ENCODE measurements at regions not wholly inside any gene's neighbourhood (a gene's known extent, or its start where the extent isn't known, plus 50 kb on each side); places are given as distances from the start of the nearest gene placed in this dataset.

- POLR2A ChIA-PET = no interaction called here
- no peak for DNase-seq
- Mint-ChIP-seq H3K4me3 (no peak overlapping the region), H3K9me3 (peaks cover 3% of the 10 kb centered on the region), H3K27ac (no peak overlapping the region), H3K36me3 (ENCODE audit: low read depth) (no peaks in the 10 kb centered on the region), H3K4me1 (no peaks in the 10 kb centered on the region), H3K27me3 (no peaks in the 10 kb centered on the region)
- CTCF ChIA-PET = no interaction called here
Measured at GRCh38 chr6:14828201-14828611, 417.7 kb upstream of the JARID2 start.

GRCh38 chr6:14831070-14831469 is 414.8 kb upstream of the JARID2 start:
- H3K36me3 Mint-ChIP-seq (ENCODE audit: low read depth) = no peaks in the 10 kb centered on the region
- H3K27me3 Mint-ChIP-seq = peaks cover 2% of the 10 kb centered on the region
- CTCF ChIA-PET = interaction anchor here (1.3 kb wide), 1 partner anchor 10 kb away, joined by 3 read pairs; no protein-coding TSS in a partner anchor
- no peak overlapping the region for H3K27ac Mint-ChIP-seq
- peaks cover 3% of the 10 kb centered on the region for H3K9me3 Mint-ChIP-seq
- no peak for DNase-seq
- no peak overlapping the region for H3K4me3 Mint-ChIP-seq
- POLR2A ChIA-PET = no interaction called here
- H3K4me1 Mint-ChIP-seq = no peaks in the 10 kb centered on the region

GRCh38 chr6:14831937-14832336 is 413.9 kb upstream of the JARID2 start:
- H3K27ac Mint-ChIP-seq = no peak overlapping the region
- no peaks in the 10 kb centered on the region for H3K4me1 Mint-ChIP-seq
- H3K4me3 Mint-ChIP-seq = no peak overlapping the region
- CTCF ChIA-PET = interaction anchor here (1.3 kb wide), 1 partner anchor 9 kb away, joined by 3 read pairs; no protein-coding TSS in a partner anchor
- H3K27me3 Mint-ChIP-seq = peaks cover 9% of the 10 kb centered on the region
- H3K36me3 Mint-ChIP-seq (ENCODE audit: low read depth) = peaks cover 3% of the 10 kb centered on the region
- DNase-seq = no peak
- peaks cover 3% of the 10 kb centered on the region for H3K9me3 Mint-ChIP-seq
- POLR2A ChIA-PET = no interaction called here

- Mint-ChIP-seq H3K27me3 (peaks cover 9% of the 10 kb centered on the region), H3K4me1 (no peaks in the 10 kb centered on the region), H3K27ac (no peak overlapping the region), H3K36me3 (ENCODE audit: low read depth) (peaks cover 3% of the 10 kb centered on the region), H3K4me3 (no peak overlapping the region), H3K9me3 (peaks cover 3% of the 10 kb centered on the region)
- POLR2A ChIA-PET = no interaction called here
- CTCF ChIA-PET = interaction anchor here (1.3 kb wide), 1 partner anchor 9 kb away, joined by 3 read pairs; no protein-coding TSS in a partner anchor
- DNase-seq = no peak
Measured at GRCh38 chr6:14832427-14832826, 413.4 kb upstream of the JARID2 start.

- POLR2A ChIA-PET = no interaction called here
Measured at GRCh38 chr6:14834851-14835530, 410.9 kb upstream of the JARID2 start.

GRCh38 chr6:14837435-14837834 is 408.4 kb upstream of the JARID2 start:
- POLR2A ChIA-PET = no interaction called here
- CTCF ChIA-PET = no interaction called here
- H3K4me3 Mint-ChIP-seq = no peak overlapping the region
- H3K9me3 Mint-ChIP-seq = no peaks in the 10 kb centered on the region
- no peak overlapping the region for H3K27ac Mint-ChIP-seq
- peaks cover 3% of the 10 kb centered on the region for H3K36me3 Mint-ChIP-seq (ENCODE audit: low read depth)
- peaks cover 9% of the 10 kb centered on the region for H3K27me3 Mint-ChIP-seq
- H3K4me1 Mint-ChIP-seq = no peaks in the 10 kb centered on the region
- no peak for DNase-seq

More at GRCh38 chr6:14834851-14835530, 410.9 kb upstream of the JARID2 start:
- Mint-ChIP-seq H3K4me1 (no peaks in the 10 kb centered on the region), H3K27ac (no peak overlapping the region), H3K36me3 (ENCODE audit: low read depth) (peaks cover 3% of the 10 kb centered on the region), H3K27me3 (peaks cover 9% of the 10 kb centered on the region), H3K4me3 (no peak overlapping the region), H3K9me3 (peaks cover 3% of the 10 kb centered on the region)
- DNase-seq = no peak
- CTCF ChIA-PET = no interaction called here

GRCh38 chr6:14838133-14838583 is 407.7 kb upstream of the JARID2 start:
- Mint-ChIP-seq H3K27ac (no peak overlapping the region), H3K4me1 (no peaks in the 10 kb centered on the region), H3K4me3 (no peak overlapping the region), H3K36me3 (ENCODE audit: low read depth) (peaks cover 3% of the 10 kb centered on the region), H3K27me3 (peaks cover 9% of the 10 kb centered on the region), H3K9me3 (no peaks in the 10 kb centered on the region)
- DNase-seq = no peak
- ChIA-PET CTCF (no interaction called here), POLR2A (interaction anchor here (0.6 kb wide), 1 partner anchor 41 kb away, joined by 3 read pairs; no protein-coding TSS in a partner anchor)

- Mint-ChIP-seq H3K4me3 (no peak overlapping the region), H3K27me3 (no peaks in the 10 kb centered on the region), H3K36me3 (ENCODE audit: low read depth) (no peaks in the 10 kb centered on the region), H3K27ac (no peak overlapping the region), H3K9me3 (no peaks in the 10 kb centered on the region), H3K4me1 (no peaks in the 10 kb centered on the region)
- ChIA-PET POLR2A (no interaction called here), CTCF (no interaction called here)
- no peak for DNase-seq
Measured at GRCh38 chr6:14841901-14842421, 403.9 kb upstream of the JARID2 start.

GRCh38 chr6:14844411-14844810 is 401.5 kb upstream of the JARID2 start:
- H3K4me3 Mint-ChIP-seq = no peak overlapping the region
- CTCF ChIA-PET = no interaction called here
- H3K27me3 Mint-ChIP-seq = no peaks in the 10 kb centered on the region
- POLR2A ChIA-PET = no interaction called here
- H3K36me3 Mint-ChIP-seq (ENCODE audit: low read depth) = peaks cover 3% of the 10 kb centered on the region
- H3K4me1 Mint-ChIP-seq = no peaks in the 10 kb centered on the region
- H3K9me3 Mint-ChIP-seq = no peaks in the 10 kb centered on the region
- DNase-seq = no peak
- H3K27ac Mint-ChIP-seq = no peak overlapping the region

- no peak for DNase-seq
- ChIA-PET CTCF (no interaction called here), POLR2A (no interaction called here)
- Mint-ChIP-seq H3K9me3 (no peaks in the 10 kb centered on the region), H3K4me3 (no peak overlapping the region), H3K27ac (no peak overlapping the region), H3K36me3 (ENCODE audit: low read depth) (peaks cover 3% of the 10 kb centered on the region), H3K4me1 (no peaks in the 10 kb centered on the region), H3K27me3 (no peaks in the 10 kb centered on the region)
Measured at GRCh38 chr6:14848019-14848418, 397.9 kb upstream of the JARID2 start.

GRCh38 chr6:14849185-14849584 is 396.7 kb upstream of the JARID2 start:
- no peaks in the 10 kb centered on the region for H3K9me3 Mint-ChIP-seq
- H3K27ac Mint-ChIP-seq = no peak overlapping the region
- H3K4me1 Mint-ChIP-seq = no peaks in the 10 kb centered on the region
- no peak for DNase-seq
- CTCF ChIA-PET = no interaction called here
- POLR2A ChIA-PET = no interaction called here
- no peak overlapping the region for H3K4me3 Mint-ChIP-seq
- no peaks in the 10 kb centered on the region for H3K27me3 Mint-ChIP-seq
- H3K36me3 Mint-ChIP-seq (ENCODE audit: low read depth) = peaks cover 3% of the 10 kb centered on the region

GRCh38 chr6:14851281-14851680 is 394.6 kb upstream of the JARID2 start:
- Mint-ChIP-seq H3K4me1 (no peaks in the 10 kb centered on the region), H3K36me3 (ENCODE audit: low read depth) (peaks cover 3% of the 10 kb centered on the region), H3K9me3 (no peaks in the 10 kb centered on the region), H3K27me3 (no peaks in the 10 kb centered on the region), H3K27ac (no peak overlapping the region), H3K4me3 (no peak overlapping the region)
- no peak for DNase-seq
- ChIA-PET POLR2A (no interaction called here), CTCF (no interaction called here)

- Mint-ChIP-seq H3K4me1 (peaks cover 7% of the 10 kb centered on the region), H3K4me3 (no peak overlapping the region), H3K9me3 (no peaks in the 10 kb centered on the region), H3K27ac (no peak overlapping the region), H3K36me3 (ENCODE audit: low read depth) (peaks cover 6% of the 10 kb centered on the region), H3K27me3 (no peaks in the 10 kb centered on the region)
- POLR2A ChIA-PET = no interaction called here
- no peak for DNase-seq
- CTCF ChIA-PET = no interaction called here
Measured at GRCh38 chr6:14852375-14852774, 393.5 kb upstream of the JARID2 start.

GRCh38 chr6:14856177-14856576 is 389.7 kb upstream of the JARID2 start:
- H3K4me3 Mint-ChIP-seq = no peak overlapping the region
- H3K27me3 Mint-ChIP-seq = no peaks in the 10 kb centered on the region
- POLR2A ChIA-PET = no interaction called here
- CTCF ChIA-PET = interaction anchor here (0.7 kb wide), 1 partner anchor 27 kb away, joined by 4 read pairs; no protein-coding TSS in a partner anchor
- no peak for DNase-seq
- no peak overlapping the region for H3K27ac Mint-ChIP-seq
- peaks cover 37% of the 10 kb centered on the region for H3K4me1 Mint-ChIP-seq
- peaks cover 4% of the 10 kb centered on the region for H3K36me3 Mint-ChIP-seq (ENCODE audit: low read depth)
- no peaks in the 10 kb centered on the region for H3K9me3 Mint-ChIP-seq

All from activated CD4-positive, alpha-beta memory T cell treated with anti-CD3 and anti-CD28 coated beads, Interleukin-2, amount 10 ng/mL, durations not matched to agents 7 days and 5 days (primary cell).